Esophagus mucosa (tissue), 1 donor: ENCODE measurements at regions not wholly inside any gene's neighbourhood (a gene's known extent, or its start where the extent isn't known, plus 50 kb on each side); places are given as distances from the start of the nearest gene placed in this dataset.

Experiments used
- ATAC-seq: fragments of 200-7000 bp; cut with Tn5 transposase; one replicate; pipeline ENCODE4 v1.9.1; 2020
- donor health status: DM: yes; HTN: yes; CAD: no.

DNA sequence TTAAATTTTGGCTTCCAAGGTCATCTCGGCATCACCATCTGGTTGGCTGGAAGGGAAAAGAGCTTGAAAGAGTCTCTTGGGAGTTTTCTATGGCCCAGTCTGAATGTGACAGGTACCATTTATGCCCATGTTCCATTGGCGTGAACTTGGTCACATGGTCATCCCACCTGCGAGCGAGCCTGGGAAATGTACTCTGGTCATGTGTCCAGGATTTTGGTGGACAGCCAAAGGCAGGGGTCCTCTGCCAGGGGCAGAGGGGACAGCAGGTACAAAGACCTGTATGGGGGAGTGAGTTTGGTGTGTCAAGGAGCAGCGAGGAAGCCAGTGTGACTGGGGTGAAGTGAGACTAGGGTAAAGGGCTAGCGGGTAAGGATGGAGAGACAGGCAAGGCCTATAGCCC lies 112.6 kb downstream of the CDC5L start:
- no peak for ATAC-seq

DNA sequence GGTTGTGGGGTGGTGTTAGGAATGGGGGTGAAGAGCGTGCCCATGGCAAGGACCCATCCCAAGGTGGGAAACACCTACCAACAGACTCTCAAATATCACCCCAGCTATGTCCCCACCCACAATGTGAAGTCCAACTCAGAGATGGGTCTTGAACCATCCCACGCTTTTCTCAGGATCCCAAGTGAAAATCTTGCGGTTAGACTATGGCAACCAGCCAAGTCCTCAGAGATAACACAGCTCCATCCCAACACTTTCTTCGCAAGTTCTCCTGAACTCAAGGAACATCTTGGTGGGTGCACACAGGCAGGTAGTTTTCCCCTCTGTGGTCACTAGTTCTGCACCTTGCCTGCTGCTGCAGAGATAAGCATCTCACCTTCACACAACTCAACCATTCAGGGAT lies 116.0 kb downstream of the CDC5L start:
- no peak for ATAC-seq

DNA sequence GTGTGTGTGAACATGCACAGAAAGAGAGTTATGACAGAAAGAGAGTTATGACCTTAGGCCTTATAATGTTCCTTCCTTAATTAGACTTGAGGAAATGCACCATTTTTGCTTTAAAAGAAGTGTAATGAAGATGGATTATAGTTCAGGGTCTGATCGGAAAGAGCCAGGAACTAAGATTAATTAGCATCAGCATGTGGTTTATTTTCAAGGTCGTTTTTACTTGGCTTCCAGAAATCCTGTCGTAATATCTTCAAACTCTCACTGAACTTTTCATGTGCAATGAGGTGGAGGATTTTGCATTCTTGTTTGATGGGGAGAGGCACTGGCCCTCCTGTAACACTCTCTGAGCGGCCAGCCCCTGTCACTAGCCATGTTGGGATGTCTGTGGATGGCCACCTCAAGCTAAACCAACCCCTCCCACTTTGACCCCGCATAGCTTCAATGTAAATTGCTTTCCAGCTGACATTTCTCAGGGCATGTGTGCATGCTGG lies 116.8 kb downstream of the CDC5L start:
- ATAC-seq: no peak

DNA sequence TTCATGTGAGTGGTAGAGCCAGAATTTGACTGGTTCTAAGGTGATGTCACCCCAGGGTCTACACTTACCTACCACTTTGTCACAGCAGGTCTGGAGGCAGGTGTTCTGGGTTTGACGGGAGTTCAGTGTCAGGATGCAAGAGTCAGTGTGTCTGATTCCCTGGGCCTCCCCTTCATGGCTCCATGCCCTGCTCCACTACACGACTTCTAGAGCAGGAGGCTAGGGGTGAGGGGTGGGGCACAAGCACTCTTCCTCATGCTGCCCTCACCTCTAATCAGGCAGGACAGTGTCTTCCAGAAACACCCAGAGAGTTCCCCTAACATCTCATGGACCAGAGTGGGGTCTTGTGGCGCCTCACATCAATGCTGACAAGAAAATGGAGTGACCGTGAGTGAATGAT lies 118.2 kb downstream of the CDC5L start:
- no peak for ATAC-seq

DNA sequence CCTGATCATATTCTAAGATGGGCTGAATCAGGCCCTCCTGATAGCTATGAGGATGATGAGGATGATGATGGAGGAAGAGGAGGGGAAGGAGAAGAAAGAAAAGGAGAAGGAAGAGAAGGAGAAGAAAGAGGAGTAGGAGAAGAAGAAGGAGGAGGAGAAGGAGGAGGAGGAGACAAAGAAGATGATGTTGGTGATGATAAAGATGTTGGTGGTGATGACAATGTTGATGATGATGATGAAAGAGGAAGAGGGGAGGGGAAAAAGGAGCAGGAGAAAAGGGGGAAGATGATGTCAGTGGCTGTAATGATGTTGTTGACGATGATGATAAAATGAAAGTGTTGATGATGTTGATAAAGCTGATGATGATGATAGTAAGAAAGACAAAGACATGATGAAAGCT lies 119.5 kb downstream of the CDC5L start:
- no peak for ATAC-seq

DNA sequence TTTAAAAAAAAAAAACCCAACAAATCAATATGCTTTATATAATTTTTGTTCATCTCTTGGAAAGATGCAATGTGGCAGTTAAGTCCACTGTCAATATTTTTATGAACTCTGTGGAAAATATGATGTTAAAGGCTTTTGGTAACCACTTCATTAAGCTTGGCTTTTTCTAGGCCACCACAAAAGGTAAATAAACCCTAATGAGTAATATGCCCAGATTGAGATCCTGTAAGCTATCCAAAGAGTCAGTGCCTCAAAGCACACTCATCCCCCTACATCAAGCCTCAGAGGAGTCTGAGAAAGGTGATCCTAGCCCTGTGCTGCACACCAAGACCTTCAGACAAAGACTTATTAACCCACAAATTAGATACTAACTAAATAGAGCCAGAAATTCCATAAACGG lies 121.1 kb downstream of the CDC5L start:
- ATAC-seq: no peak

DNA sequence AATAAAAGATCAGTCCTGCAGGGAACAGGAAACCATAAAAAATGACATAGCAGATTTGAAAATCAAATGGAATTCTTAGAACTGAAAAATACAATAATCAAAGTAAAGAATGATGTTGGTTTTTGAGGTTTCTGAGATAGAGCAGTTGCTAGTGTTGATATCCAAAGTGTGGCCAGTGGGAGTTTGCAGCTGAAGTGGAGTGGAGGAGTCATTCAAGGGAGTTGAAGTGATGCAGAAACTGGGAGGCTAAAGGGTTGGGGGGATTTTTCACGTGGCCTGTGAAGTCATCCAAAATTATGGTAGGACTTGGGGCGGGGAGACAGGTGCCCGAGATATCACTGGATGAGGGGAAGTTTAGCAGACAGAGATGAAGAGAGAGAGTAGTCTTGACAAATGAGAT lies 123.6 kb downstream of the CDC5L start:
- ATAC-seq: no peak

DNA sequence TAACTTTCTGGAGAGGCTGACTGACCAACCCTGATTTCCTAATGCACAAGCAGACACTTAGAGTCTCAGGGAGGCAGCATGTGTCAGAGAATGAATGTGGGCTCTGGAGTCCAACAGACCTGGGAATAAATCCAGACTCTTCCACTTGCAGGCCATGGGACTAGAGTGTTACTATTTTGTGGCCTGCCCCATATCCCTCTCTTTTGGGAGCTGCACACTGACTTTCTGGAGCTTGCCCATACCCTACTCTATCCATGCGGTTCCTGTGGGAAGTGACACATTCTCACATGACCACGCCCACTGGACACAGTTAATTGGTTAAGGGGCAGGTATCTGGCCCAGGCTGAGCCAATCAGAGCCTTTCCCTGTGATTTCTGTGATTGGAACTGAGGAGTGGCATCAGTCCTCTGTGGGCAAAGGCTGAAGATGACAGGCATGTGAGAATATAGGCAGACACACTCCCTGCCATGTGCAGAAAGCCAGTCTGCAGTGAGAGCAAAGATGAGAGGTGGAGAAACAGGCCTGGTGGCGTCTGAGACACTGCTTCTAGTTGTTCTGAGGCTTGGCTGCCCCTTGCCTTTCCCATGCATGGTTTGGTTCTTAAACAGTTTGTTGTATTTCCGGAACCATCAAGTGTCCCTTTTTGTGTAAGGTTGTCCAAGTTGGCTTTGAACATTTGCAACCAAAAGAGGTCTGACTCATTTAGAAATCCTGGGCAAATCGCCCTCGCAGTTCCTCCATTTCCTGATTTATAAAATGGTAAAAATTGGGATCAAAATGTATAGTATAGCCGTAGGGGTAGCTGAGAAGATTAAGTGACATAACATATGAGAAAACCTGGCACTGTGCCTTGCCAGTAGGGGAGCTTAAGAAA lies 125.6 kb downstream of the CDC5L start:
- peak; percentile 77 for ATAC-seq

DNA sequence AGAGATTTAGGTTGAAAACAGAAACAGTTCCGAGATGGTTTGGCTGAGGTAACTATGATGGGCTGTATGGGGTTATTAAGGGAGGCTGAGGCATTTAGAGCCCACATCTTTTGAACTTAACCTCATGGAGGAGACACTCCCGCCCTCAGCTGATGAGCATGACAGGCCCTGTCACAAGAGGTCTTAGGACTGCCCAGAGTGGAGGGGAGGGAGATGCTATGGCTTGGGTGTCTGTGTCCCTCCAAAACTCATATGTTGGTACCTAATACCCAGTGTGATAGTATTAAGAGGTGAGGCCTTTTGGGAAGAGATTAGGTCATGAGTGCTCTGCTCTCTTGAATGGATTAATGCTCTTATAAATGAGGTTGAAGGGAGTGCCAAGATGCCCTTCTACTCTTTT lies 126.6 kb downstream of the CDC5L start:
- ATAC-seq: no peak

DNA sequence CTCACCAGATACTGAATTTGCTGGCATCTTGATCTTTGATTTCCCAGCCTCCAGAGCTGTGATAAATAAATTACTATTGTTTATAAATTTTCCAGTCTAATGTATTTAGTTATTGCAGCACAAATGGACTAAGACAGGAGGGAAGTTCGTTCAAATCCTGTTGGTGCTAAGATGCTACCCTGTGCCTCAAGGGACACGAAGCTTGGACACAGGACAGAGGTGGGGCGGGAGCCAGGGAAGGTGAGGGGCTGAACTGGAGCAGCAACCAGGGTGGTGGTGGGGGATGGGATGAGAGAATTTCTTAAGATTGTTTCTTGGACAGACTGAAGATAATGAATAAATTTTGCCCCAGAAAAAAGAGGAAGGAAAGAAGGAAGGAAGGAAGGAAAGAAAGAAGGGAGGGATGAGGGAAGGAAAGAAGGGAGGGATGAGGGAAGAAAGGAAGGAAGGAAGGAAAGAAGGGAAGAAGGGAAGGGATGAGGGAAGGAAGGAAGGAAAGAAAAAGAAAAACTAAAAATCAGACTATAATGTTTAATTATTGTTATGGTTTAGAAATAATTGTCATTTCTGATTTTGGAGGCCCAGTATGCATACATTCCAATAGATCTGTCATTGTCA lies 127.2 kb downstream of the CDC5L start:
- no peak for ATAC-seq

DNA sequence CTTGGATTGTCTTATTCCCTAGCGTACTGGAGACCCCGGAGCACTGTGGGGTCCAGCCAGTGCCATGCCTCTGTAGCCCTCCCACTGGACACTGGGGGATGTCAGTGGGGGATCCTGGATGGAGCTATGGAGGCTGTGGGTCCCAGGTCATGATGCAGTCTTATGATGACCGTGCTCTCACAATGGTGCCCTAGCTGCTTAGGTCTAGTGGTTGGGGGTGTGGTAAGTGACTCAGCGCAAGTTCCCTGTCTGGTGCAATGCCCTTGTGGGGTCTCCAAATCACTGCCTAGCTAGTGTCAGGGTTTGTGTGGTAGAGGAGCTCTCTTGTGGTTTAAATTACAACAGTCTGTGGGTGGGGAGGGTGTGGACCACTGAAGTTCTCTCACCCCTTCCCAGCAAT lies 135.4 kb downstream of the CDC5L start:
- no peak for ATAC-seq

DNA sequence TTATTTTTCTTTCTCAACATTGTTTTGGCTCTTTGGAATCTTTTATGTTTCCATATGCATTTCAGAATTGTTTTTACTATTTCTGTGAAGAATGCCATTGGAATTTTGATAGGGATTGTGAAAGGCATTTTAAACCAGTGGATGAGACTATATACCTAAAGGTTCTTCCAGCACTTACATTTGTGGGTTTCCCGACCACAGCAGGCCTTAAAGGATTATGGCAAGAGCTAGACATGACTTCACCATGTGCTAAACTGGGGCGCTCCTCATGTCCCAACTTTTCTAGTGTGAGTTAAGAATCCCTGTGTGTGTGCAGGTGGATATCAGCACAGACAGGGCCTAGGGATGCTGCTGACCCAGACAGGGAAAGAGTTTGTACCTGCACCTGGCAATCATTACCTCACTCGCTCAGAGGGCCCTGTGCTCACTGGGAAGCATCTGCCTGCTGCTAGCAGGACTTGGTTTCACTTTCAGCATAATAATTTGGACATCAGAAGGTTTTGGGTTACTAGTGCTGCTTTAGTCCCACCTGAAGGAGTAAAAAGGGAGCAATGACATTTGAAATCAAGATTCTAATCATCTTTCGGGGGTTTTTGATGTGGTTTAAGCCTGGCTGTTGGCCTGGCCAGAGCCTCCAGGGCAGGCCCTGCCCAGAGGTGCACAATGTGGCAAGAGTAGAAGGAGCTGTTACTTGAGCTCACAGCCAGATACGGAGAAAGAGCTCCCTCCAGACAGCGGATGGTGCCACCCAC lies 137.1 kb downstream of the CDC5L start:
- ATAC-seq: peak; percentile 17

DNA sequence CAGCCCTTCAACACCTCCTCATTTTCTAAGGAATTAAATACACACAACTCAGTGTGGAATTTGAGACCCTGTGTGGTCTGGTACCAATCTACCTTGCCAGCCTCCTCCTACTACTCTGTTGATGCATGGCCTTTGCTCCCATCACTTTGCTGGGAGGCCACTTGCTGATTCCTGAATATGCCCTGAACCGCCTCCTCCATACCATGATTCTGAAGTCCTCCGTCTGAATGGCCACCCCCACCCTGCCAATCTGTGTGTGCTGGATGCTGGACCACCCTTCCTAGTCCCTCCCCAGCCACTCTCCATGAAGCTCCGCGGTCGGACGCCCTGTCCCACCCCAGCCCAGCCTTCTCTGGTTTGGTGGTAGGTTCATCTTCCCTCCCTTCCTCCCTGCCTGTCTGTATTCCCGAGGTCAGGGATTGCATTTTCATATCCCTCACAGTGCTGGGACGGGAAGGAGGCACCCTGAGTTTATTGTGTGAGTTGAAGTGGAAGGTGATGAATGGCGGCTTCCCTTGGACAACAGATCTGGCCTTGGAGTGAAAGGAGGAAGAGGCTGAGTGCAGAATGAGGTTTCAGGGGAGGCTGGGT lies 138.3 kb downstream of the CDC5L start:
- no peak for ATAC-seq

DNA sequence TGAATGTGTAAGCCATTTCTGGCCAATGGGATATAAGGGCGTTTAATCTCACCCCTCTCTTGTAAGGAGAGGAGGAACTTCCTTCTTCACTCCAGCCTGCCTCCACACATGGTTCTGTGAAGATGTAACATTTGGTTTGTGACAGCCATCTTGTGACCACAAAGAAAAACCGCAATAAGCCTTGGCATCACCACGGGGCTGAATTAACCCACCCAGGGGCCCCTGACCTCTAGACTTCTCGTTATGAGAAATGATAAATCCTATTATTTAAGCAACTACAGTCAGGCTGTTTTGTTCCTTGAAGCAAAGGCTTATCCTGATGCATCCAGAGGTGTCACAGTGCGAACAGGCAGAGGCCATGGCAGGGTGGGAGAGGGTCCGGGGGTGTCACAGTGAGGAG lies 139.7 kb downstream of the CDC5L start:
- no peak for ATAC-seq

DNA sequence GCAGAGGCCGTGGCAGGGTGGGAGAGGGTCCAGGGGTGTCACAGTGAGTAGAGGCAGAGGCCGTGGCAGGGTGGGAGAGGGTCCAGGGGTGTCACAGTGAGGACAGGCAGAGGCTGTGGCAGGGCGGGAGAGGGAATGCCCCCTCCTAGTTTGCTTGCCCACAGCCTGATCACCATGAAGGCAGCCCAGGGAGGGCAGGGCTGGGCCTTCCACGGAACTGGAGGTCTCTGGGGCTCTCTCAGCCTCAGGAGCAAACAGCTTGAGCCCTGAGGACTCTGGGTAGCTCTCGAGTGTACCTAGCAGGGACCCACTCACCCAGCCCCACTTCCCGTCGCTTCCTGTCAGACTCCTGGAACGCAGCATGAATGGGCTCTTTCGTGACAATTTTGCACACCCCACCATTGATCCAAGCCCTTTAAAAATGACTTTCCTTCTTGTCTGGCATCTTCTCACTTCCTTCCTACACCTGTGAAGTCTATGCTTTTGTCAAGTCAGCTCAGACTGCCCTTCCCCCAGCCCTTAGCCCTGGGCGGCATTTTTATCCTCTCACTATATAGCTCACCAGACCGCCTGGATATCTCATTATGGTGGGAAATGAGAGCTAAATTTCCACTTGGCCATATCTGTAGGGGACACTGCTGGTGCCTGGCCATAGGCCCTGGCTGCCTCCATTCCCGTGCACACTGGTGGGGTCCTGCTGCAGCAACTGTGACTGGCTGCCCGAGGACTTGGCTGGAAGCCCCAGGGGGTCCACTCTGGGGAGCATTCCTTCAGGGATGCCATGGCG lies 140.3 kb downstream of the CDC5L start:
- no peak for ATAC-seq

DNA sequence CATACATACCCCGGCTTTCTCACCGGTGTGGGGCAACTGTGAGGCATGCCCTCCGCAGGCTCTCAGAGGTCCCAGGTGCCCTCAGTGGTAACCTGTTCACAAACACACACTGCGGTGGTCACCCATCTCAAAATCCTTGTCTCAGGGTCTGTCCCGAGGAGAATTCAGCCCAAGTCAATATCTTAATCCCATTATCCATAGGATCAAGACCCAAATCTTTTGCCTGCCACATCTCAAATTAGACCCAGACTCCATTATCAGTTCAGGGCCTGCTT lies 140.8 kb downstream of the CDC5L start:
- no peak for ATAC-seq

DNA sequence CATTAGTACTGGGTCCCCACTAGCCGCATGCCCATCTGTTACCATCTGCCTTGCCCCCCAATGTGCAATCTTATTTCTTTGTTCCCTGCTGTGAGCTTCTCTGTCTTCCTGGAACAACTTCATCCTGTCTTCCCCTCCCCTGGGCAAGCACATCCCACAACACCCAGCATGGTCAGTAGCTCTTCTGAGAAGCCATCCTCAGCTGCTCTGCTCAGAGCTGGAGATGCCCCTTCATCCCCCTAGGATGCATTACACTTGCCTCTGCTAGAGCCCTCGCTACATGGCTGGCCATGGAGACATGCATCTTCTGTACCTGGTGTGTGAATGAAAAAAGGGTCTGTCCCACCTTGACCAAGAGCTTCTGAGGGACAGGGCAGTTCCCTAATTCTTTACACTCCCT lies 141.2 kb downstream of the CDC5L start:
- no peak for ATAC-seq

DNA sequence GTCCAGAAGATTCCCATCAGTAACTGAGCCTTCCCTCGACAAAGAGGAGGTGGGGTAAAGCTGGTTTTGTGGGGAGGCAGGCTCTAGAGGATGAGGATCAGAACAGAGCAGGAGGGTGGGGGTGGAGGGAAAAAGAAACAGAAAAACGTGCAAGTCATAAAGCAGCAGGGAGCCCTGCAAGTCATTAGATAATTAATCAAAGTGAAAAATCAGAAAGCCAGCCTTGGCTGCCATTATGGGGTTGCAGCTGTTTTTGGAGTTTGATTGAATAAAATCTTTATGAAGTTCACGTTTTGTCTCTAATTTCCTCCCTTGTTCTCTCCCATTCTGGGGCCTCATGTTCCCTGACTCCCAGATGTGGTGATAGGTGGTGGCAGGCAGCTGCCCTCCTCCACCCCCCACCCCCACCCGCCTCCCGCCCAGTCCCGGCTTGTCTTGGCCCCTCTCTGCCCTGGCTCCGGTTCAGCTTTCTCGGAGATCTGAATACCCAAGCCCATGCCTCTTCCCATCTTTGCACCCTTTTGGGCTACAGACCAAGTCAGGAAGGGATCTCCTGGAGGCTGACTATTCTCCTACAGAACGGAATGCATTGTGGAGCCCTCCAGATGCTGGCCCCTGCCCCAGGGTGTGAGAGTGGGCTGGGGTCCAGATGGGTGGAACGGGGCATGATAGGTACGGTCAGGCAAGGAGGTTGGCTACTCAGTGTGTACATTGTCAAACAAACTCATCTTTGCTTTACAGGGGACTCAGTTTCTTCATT lies 141.8 kb downstream of the CDC5L start:
- ATAC-seq: no peak

DNA sequence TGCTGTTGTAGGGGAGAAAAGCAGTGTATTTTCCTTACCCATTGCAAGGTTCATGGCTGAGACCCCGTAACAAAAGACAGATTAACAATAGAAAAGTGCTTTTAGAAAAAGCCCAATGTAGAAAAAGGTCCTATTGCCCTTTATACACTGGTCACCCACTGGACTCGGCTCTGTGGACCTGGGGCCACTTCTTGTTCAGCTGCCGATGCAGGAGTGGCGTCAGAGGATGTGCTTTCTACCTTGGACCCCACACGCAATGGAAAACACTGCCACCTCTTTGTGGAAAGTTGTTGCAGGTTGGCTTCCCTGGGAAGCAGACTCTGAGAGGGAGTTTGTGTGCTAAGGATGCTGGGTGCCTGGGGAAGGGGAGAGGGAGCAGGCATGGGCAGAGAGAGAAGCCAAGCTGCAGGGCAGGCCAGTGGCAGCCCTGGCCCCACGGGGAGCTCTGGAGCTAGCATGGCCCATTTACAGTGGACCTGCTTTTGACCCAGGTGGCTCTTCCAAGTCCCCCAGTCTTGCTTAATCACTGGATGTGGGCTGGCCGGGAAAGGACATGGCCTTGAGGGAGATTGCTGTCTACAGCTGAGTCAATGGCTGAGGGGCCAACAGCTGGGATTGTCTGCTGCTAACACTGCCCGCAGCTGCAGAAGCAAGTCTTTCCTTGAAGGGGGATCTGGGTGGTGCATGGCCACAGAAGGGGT lies 142.9 kb downstream of the CDC5L start:
- no peak for ATAC-seq

DNA sequence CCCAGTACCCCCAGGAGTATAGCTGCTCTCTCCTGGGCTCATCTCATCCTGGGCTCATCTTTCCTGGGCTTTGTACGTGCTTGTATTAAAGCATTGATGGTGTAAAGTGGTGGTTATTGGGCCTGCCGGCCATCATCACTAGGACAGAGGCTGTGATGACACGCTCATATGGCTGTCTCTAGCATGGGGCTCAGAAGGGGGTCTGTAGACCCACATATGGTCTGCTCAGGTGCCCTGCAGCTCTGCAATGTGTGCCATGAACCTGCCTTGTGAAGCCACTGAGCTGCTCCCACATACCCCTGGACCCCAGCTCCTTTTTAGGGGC lies 143.4 kb downstream of the CDC5L start:
- no peak for ATAC-seq

DNA sequence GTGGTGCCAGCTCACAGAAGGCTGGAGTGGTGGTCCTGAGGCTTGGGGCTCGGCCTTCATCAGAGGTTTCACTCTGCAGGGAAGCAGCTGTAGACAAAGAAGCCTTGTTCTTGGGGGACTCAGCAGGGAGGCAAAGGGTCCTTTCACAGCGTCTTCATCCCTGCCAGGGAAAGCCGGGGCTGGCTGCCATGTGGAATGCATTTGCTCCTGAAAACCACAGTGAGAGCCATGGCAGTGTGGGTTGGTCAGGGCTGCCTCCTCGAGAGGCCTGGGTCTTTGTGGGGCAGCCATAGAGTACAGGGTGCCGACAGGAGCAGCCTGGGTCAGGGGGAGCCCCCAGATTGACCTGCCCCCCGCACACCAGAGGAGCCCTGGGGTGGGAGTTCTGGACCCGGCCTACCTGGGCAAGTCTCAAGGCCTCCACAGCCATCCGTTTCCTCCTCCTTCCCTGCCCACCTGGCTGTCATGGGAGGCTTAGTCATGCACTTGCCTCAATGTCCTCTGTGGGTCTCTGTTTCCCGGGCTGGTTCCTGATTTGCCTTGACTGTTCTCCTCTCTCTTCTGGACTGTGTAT lies 144.0 kb downstream of the CDC5L start:
- no peak for ATAC-seq
